Sigmoid colon (tissue), 6 donors: ENCODE measurements at regions not wholly inside any gene's neighbourhood (a gene's known extent, or its start where the extent isn't known, plus 50 kb on each side); places are given as distances from the start of the nearest gene placed in this dataset.

Experiments
- DNase-seq: peaks from one replicate; pipeline ENCODE4 v3.0.0-alpha.2; 2019
- H3K27ac ChIP-seq, 4 donors: fragments of 200-600 bp; sonication (generic); one replicate each; pipeline ENCODE4 v1.5.1; 2016 to 2019; ENCODE audit warnings: mild to moderate bottlenecking in 1 of 4
- H3K27me3 ChIP-seq, 3 donors: fragments of 200-600 bp; sonication (generic); one replicate each; pipeline ENCODE4 v1.5.1; 2019; ENCODE audit warnings: mild to moderate bottlenecking in 1 of 3
- H3K36me3 ChIP-seq, 4 donors: fragments of 200-600 bp; sonication (generic); one replicate each; pipeline ENCODE4 v1.5.1; 2016 to 2019
- H3K4me1 ChIP-seq, 4 donors: fragments of 200-600 bp; sonication (generic); one replicate each; pipeline ENCODE4 v1.5.1; 2017 to 2019
- H3K4me3 ChIP-seq, 4 donors: fragments of 200-600 bp; sonication (generic); one replicate each; pipeline ENCODE4 v1.5.1; 2017 to 2019; ENCODE audit warnings: mild to moderate bottlenecking in 2 of 4, moderate library complexity in 1 of 4
- H3K9me3 ChIP-seq, 4 donors: fragments of 200-600 bp in 3 of 4; sonication (generic) in 3 of 4; one replicate each; pipeline versions ENCODE4 v1.5.1 to v1.6.1; 2013 to 2019
- EP300 ChIP-seq, 4 donors: sonication (generic); formaldehyde crosslinking; IDR thresholded peaks; one replicate each; pipeline ENCODE4 v1.6.1; 2017; ENCODE audit warnings: antibody characterized with exemption in 4 of 4
- POLR2A ChIP-seq, 2 donors: fragments of 450-650 bp; IDR thresholded peaks; one replicate each; pipeline ENCODE4 v1.6.1; 2016; ENCODE audit warnings: antibody characterized with exemption in 2 of 2, mild to moderate bottlenecking in 2 of 2, moderate library complexity in 2 of 2
- POLR2AphosphoS5 ChIP-seq, 4 donors: sonication (generic); formaldehyde crosslinking; IDR thresholded peaks; one replicate each; pipeline ENCODE4 v1.6.1; 2017; ENCODE audit warnings: antibody characterized with exemption in 4 of 4
- WGBS, 2 donors: extraction: QIAGEN DNeasy Blood & Tissue Kit; methylation state at CpG; one replicate each; pipeline ENCODE4 v1.1.7; 2013; 5-methylcytosine and 5-hydroxymethylcytosine counted together
- intact Hi-C: fragments of 100-400 bp; cut with DNase I; formaldehyde crosslinking; loops from one replicate; pipeline ENCODE4 v1.15.1; 2023
- TF ChIP-seq, protein P1 (sequence below), 4 experiments: fragments of 450-650 bp in 3 of 4; fragments of 200-600 bp in 1 of 4; IDR thresholded peaks; one replicate each; pipeline ENCODE4 v1.5.1; 2016 to 2019; ENCODE audit warnings: antibody characterized with exemption in 4 of 4, mild to moderate bottlenecking in 3 of 4, moderate library complexity in 2 of 4
- donor health status: healthy with polysubstance abuse.
- donor health status: healthy.

DNA sequence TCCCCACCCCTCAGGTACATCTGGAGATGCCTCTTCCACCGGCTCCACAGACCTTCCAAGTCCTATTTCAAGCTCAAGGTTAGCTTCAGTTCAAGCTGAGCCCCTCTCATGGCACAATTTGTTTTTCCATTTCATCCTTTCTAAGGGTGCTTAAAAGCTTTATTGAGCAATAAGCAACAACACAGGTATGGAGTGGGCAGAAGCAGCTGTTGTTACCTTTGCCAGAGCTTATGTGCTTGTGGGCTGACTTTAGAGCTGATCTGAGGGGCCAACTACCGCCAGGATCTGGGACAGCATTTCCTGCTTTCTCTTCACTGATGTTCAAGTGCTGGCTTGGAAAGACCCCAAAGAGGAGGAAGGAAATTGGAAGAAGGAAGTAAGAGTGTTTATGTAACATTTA, 140.0 kb upstream of the KLHL25 start:
- no peak for DNase-seq
- TF ChIP-seq EP300 (IDR thresholded peaks at IDR 0.05) = no peak
- TF ChIP-seq, protein P1, sequence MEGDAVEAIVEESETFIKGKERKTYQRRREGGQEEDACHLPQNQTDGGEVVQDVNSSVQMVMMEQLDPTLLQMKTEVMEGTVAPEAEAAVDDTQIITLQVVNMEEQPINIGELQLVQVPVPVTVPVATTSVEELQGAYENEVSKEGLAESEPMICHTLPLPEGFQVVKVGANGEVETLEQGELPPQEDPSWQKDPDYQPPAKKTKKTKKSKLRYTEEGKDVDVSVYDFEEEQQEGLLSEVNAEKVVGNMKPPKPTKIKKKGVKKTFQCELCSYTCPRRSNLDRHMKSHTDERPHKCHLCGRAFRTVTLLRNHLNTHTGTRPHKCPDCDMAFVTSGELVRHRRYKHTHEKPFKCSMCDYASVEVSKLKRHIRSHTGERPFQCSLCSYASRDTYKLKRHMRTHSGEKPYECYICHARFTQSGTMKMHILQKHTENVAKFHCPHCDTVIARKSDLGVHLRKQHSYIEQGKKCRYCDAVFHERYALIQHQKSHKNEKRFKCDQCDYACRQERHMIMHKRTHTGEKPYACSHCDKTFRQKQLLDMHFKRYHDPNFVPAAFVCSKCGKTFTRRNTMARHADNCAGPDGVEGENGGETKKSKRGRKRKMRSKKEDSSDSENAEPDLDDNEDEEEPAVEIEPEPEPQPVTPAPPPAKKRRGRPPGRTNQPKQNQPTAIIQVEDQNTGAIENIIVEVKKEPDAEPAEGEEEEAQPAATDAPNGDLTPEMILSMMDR (IDR thresholded peaks at IDR 0.05) = no peak
- TF ChIP-seq POLR2AphosphoS5 (IDR thresholded peaks at IDR 0.05) = no peak
- no peak for TF ChIP-seq POLR2A (IDR thresholded peaks at IDR 0.05)
- Histone ChIP-seq H3K27ac (no peak overlapping the region), H3K4me1 (no peaks in the 10 kb centered on the region), H3K4me3 (no peak overlapping the region), H3K27me3 (no peaks in the 10 kb centered on the region), H3K36me3 (no peaks in the 10 kb centered on the region), H3K9me3 (no peaks in the 10 kb centered on the region)
- WGBS, 2 donors = 60 to 69% methylated on average over 2 of the region's 2 CpGs
- intact Hi-C loops = no loop called here

DNA sequence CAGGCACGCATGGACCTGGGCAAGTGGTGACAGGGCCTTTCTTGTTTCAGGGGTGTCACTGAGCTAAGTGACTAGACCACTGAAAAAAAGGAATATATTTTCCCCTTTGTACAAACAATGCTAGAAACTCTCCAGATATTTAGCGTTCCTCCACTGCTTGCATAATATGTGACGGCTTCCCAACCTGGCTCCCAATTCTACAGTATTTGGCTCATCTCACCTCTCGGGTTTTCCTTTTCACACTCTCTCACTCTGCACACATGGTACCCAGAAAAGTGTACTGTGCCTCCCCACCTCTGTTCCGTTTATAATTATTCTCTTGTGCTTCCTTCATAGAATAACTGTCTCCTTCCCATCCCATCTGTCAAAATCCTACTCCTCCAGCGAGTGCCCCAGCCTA, 140.5 kb upstream of the KLHL25 start:
- 92 to 96% methylated on average over 6 of the region's 6 CpGs for WGBS, 2 donors
- DNase-seq = no peak
- Histone ChIP-seq H3K9me3 (no peaks in the 10 kb centered on the region), H3K4me1 (no peaks in the 10 kb centered on the region), H3K27ac (no peak overlapping the region), H3K27me3 (no peaks in the 10 kb centered on the region), H3K36me3 (no peaks in the 10 kb centered on the region), H3K4me3 (no peak overlapping the region)
- TF ChIP-seq, protein P1 (IDR thresholded peaks at IDR 0.05) = no peak
- no peak for TF ChIP-seq POLR2A (IDR thresholded peaks at IDR 0.05)
- no peak for TF ChIP-seq EP300 (IDR thresholded peaks at IDR 0.05)
- no peak for TF ChIP-seq POLR2AphosphoS5 (IDR thresholded peaks at IDR 0.05)
- intact Hi-C loops = no loop called here

DNA sequence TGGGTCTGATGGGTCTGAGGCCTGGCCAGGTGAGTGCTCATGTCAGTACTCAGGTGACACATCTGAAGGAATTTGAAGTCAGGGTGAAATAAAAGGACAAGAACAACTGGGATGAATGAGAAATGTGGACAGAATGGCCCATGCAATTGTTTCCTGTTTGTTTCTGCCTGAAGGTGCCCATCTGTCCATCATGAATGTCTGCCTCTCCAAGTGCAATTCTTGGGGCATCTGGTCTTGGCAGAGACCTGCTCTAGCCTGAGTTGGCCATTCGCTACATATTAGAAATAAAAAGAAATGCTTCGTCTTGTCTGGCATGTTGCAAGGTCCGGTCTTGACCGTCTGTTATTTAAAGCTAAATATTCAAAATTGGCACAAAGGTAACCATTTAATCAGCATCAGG, 142.0 kb upstream of the AGBL1 start:
- 95% methylated on average over 4 of the region's 4 CpGs for WGBS, 2 donors
- H3K27me3 ChIP-seq = no peaks in the 10 kb centered on the region
- H3K9me3 ChIP-seq = no peaks in the 10 kb centered on the region
- H3K36me3 ChIP-seq = no peaks in the 10 kb centered on the region
- TF ChIP-seq POLR2AphosphoS5 (IDR thresholded peaks at IDR 0.05) (no peak), POLR2A (IDR thresholded peaks at IDR 0.05) (no peak), EP300 (IDR thresholded peaks at IDR 0.05) (no peak)
- TF ChIP-seq, protein P1 (IDR thresholded peaks at IDR 0.05) = no peak
- no peak overlapping the region for H3K27ac ChIP-seq
- no peak for DNase-seq
- H3K4me1 ChIP-seq = peaks cover 0 to 10% (median 3%) of the 10 kb centered on the region in 4 donors
- intact Hi-C loops = no loop called here
- H3K4me3 ChIP-seq = no peak overlapping the region

DNA sequence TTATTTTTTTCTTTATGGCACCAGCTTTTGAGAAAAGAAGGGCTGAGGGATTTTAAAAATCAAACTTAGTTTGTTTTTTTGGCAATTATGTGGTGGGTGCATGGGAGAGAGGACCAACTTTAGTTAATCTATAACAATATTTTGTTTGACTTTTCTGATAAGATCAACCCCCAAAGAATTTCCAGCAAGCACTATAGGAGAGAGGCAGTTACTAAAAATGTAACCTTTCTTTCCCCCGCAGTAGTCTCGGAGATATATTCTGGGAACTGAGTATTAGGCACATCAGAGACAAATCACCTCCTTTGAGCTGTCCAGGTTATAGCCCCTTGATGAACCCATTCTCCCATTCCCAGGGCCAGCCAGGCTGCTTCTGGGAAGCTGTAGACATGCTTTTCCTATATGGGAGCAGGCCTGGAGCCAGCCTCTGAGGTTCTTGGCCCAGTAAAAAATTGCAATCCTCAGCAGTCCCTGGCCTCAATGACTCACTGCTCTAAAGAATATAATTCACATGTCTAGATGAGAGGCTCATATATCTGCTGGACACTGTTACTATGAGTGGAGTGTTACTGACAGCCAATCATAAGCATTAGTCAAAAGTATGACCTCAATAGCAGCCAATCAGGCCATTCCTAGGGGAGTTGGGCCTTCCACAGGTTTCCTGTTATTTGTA, 138.3 kb upstream of the AGBL1 start:
- 67 to 83% methylated on average over 2 of the region's 2 CpGs for WGBS, 2 donors
- DNase-seq = no peak
- H3K36me3 ChIP-seq = no peaks in the 10 kb centered on the region
- peaks cover 0 to 10% (median 3%) of the 10 kb centered on the region in 4 donors for H3K4me1 ChIP-seq
- H3K27ac ChIP-seq = peak overlapping the region in 1 of 4 donors; percentile 45
- TF ChIP-seq POLR2AphosphoS5 (IDR thresholded peaks at IDR 0.05) = peak in 1 of 4 donors; percentile 42
- TF ChIP-seq, protein P1 (IDR thresholded peaks at IDR 0.05) = no peak
- no peaks in the 10 kb centered on the region for H3K27me3 ChIP-seq
- no peaks in the 10 kb centered on the region for H3K9me3 ChIP-seq
- H3K4me3 ChIP-seq = no peak overlapping the region
- intact Hi-C loops = no loop called here

DNA sequence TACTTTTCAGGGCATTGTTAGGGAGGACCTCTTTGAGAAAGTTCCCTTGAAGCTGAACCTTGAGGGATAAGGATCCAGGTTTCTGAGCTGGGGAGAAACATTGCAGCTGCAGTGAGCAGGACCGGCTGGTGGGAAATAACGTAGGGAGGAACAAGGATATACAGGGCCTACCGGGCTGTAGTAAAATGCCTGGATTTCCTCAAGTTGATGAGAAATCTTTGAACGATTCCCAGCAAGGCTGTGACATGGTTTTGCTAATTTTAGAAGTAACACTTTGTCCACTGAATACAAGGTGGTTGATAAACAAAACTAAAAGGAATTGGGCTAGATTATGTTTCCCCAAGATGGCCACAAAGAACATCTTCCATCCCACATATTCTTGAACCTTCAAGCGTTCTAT, 137.0 kb upstream of the AGBL1 start:
- no peaks in the 10 kb centered on the region for H3K9me3 ChIP-seq
- H3K4me3 ChIP-seq = no peak overlapping the region
- 88 to 93% methylated on average over 5 of the region's 5 CpGs for WGBS, 2 donors
- intact Hi-C loops = no loop called here
- no peak for DNase-seq
- peak overlapping the region in 2 of 4 donors; percentile 37 to 45 for H3K27ac ChIP-seq
- peak in 2 of 4 donors; percentile 22 to 35 for TF ChIP-seq POLR2AphosphoS5 (IDR thresholded peaks at IDR 0.05)
- no peak for TF ChIP-seq EP300 (IDR thresholded peaks at IDR 0.05)
- TF ChIP-seq POLR2A (IDR thresholded peaks at IDR 0.05) = no peak
- TF ChIP-seq, protein P1 (IDR thresholded peaks at IDR 0.05) = no peak
- peaks cover 0 to 10% (median 3%) of the 10 kb centered on the region in 4 donors for H3K4me1 ChIP-seq
- H3K27me3 ChIP-seq = no peaks in the 10 kb centered on the region
- no peaks in the 10 kb centered on the region for H3K36me3 ChIP-seq
